ENCODE measurements at regions not wholly inside any gene's neighbourhood (a gene's known extent, or its start where the extent isn't known, plus 50 kb on each side); places are given as distances from the start of the nearest gene placed in this dataset.

GRCh38 chr3:65265511-65265910 is 577.7 kb upstream of the ADAMTS9 start:
- TF ChIP-seq CTCF (IDR thresholded peaks at IDR 0.05) = no peak
- TF ChIP-seq POLR2A (IDR thresholded peaks at IDR 0.05) = no peak
